GM18511 (cell line): ENCODE measurements at regions not wholly inside any gene's neighbourhood (a gene's known extent, or its start where the extent isn't known, plus 50 kb on each side); places are given as distances from the start of the nearest gene placed in this dataset.
"Not testable (repeated sequence)": the region's sequence is repeated elsewhere in the genome, so short reads cannot be mapped to it uniquely, and the experiment has no call there.

ENCODE experiments used
- ATAC-seq: cut with Tn5 transposase; IDR thresholded peaks from one replicate; pipeline ENCODE4 v1.9.1; 2021; ENCODE audit warnings: mild to moderate bottlenecking, moderate library complexity; ENCODE audit not compliant: unreplicated experiment

GRCh38 chr5:33059081-33059480, 348.0 kb downstream of the NPR3 start:
- no peak for ATAC-seq

GRCh38 chr5:33065131-33065530, 354.0 kb downstream of the NPR3 start:
- ATAC-seq: no peak

- no peak for ATAC-seq
These were observed 356.2 kb downstream of the NPR3 start for GRCh38 chr5:33067291-33067690.

GRCh38 chr5:33068786-33069185, 357.7 kb downstream of the NPR3 start:
- no peak for ATAC-seq

GRCh38 chr5:33072296-33072695, 361.2 kb downstream of the NPR3 start:
- no peak for ATAC-seq

- no peak for ATAC-seq
These were observed 361.6 kb downstream of the NPR3 start for GRCh38 chr5:33072726-33073125.

GRCh38 chr5:33073881-33074327, 362.8 kb downstream of the NPR3 start:
- ATAC-seq: no peak

- no peak for ATAC-seq
These were observed 363.4 kb downstream of the NPR3 start for GRCh38 chr5:33074548-33074947.

GRCh38 chr5:33075731-33076130, 364.6 kb downstream of the NPR3 start:
- no peak for ATAC-seq

- no peak for ATAC-seq
These were observed 361.2 kb upstream of the TARS1 start for GRCh38 chr5:33079548-33079947.

GRCh38 chr5:33080287-33080686, 360.5 kb upstream of the TARS1 start:
- no peak for ATAC-seq

GRCh38 chr5:33088176-33088575, 352.6 kb upstream of the TARS1 start:
- no peak for ATAC-seq

- ATAC-seq: no peak
These were observed 349.0 kb upstream of the TARS1 start for GRCh38 chr5:33091571-33092363.

- no peak for ATAC-seq
These were observed 348.0 kb upstream of the TARS1 start for GRCh38 chr5:33092719-33093118.

- ATAC-seq: no peak
These were observed 338.2 kb upstream of the TARS1 start for GRCh38 chr5:33102551-33102950.

- ATAC-seq: no peak
These were observed 335.2 kb upstream of the TARS1 start for GRCh38 chr5:33105521-33105941.

GRCh38 chr5:33110496-33110895, 330.3 kb upstream of the TARS1 start:
- not testable (repeated sequence) for ATAC-seq

GRCh38 chr5:33114361-33114760, 326.4 kb upstream of the TARS1 start:
- ATAC-seq: no peak

- no peak for ATAC-seq
These were observed 325.3 kb upstream of the TARS1 start for GRCh38 chr5:33115467-33115866.

- ATAC-seq: no peak
These were observed 321.9 kb upstream of the TARS1 start for GRCh38 chr5:33118761-33119415.

GRCh38 chr5:33120671-33121070, 320.1 kb upstream of the TARS1 start:
- no peak for ATAC-seq

- no peak for ATAC-seq
These were observed 311.5 kb upstream of the TARS1 start for GRCh38 chr5:33129309-33129708.
